Renal pelvis (tissue), 1 donor: ENCODE measurements at regions not wholly inside any gene's neighbourhood (a gene's known extent, or its start where the extent isn't known, plus 50 kb on each side); places are given as distances from the start of the nearest gene placed in this dataset.

Experiments used
- DNase-seq: peaks from one replicate; pipeline ENCODE4 v3.0.0-alpha.2; 2013

GRCh38 chr14:42378880-42379279 lies 772.2 kb downstream of the LRFN5 start:
- DNase-seq = no peak

GRCh38 chr14:42378274-42378673 lies 771.6 kb downstream of the LRFN5 start:
- DNase-seq = no peak

DNA sequence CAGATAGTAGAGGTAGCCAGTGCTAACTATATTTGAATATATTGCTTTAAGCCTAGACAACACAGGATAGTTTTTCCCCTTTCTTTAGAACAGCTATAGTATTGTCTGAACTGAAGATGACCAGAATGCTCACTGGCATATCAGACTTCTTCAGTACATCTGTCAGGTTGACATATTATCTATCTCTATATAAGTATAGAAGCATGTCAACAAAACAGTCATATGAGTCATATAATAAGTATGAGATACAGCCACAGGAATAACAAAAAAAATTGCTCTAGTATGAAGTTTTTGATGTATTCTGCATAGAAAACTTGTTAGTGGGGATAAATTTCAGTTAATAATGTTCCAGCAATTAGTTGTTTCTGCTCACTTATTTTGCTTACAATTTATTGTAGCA lies 767.7 kb downstream of the LRFN5 start:
- no peak for DNase-seq

- no peak for DNase-seq
Observed at GRCh38 chr14:42370056-42370455, 763.4 kb downstream of the LRFN5 start.

GRCh38 chr14:42368234-42368633 lies 761.6 kb downstream of the LRFN5 start:
- DNase-seq = no peak

GRCh38 chr14:42353315-42353714 lies 746.6 kb downstream of the LRFN5 start:
- DNase-seq = no peak

DNA sequence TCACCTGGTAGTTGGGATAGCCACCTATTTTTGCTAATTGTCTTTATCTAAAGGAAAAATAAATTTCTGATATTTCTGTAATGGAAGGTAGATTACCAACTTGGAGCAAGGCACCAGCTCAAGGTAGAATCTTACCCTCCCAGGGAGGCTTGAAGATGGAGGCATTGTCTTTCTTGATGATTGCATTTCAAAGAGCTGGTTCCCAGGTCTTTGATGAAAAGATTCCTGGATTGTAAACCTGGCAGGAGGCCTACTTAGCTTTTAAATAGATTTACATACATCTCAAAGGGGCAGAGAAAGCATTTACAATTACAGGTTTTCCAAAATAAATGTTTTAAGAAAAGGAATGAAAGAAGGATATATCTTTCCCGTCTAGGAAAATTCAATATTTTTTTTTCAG lies 729.2 kb downstream of the LRFN5 start:
- no peak for DNase-seq

DNA sequence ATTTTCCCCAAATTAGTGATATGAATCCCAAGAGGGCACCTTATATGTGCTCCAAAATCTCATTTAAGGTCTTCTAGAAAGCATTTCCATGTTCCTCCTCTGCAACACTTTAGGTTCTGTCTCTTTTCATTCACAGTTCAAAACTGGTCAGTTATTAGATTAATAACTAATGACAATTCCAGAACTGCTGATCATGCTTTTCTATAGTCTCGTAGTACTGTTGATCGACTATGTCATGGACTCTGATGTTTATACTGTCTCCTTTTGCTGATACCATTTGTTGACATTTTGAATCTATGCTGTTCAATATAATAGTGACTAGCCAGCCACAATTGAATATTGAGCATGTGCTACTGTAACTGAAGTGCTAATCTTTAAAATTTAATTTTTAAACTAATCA lies 728.3 kb downstream of the LRFN5 start:
- DNase-seq = no peak

GRCh38 chr14:42323426-42323825 lies 716.8 kb downstream of the LRFN5 start:
- no peak for DNase-seq

- no peak for DNase-seq
Observed at GRCh38 chr14:42322531-42323284, 716.0 kb downstream of the LRFN5 start.

DNA sequence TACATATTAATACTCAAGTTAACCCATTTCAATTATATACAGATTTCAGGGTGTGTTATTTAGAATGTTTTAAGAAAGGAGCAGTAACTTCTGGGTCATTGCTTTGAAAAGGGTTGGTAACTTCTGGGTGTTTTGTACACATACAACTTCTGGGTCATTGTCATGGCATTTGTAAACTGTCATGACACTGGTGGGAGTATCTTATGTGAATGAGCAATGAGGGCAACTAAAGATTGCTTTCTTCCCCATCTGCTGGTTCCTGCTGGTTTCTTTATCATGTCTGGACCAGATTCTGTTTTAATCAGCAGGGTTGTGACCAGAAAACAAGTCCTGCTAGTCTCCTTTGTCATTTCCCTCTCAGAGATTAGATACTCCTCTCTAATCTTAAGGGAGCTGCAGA lies 713.3 kb downstream of the LRFN5 start:
- DNase-seq = no peak

- no peak for DNase-seq
Observed at GRCh38 chr14:42316693-42317092, 710.0 kb downstream of the LRFN5 start.

GRCh38 chr14:42311876-42312275 lies 705.2 kb downstream of the LRFN5 start:
- DNase-seq = no peak

DNA sequence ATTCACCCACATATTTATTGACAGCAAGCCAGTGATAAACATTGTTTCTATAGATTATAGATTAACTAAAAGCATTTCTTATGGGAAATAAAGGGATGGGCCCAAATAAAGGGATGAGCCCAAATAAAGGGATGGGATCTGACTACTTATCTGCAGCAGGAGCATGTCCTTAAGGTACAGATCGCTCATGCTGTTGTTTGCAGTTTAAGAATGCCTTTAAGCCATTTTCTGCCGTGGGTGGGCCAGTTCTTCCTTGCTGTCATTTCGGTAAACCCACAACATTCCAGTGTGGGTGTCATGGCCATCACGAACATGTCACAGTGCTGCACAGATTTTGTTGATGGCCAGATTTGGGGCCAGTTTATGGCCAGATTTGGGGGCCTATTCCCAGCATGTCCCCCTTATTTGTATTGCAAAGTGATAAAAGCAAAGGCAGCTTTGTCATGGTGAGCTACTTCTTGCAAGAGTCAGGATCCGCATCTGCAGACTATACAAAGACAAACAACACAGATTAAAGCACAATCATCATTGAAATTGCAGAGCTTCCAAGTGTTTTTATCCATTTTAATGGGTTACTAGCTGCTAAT lies 700.7 kb downstream of the LRFN5 start:
- no peak for DNase-seq

DNA sequence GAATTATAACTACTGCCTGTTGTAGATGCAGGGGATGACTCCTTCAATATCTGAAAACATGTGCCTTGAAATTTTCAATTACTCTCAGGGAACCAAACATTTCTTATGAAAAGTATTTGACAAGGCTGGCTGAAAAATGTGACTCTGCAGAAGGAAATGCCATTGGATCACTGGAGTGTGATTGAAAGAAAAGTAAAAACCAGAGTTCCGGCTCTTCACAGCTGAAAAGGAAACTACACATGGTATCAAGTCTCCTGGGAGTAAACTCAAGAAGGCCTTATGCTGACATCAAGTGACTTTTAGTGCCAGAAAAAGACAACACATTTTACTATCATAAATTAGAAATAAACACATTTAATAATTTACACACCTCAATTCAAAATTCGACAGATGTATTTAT lies 693.0 kb downstream of the LRFN5 start:
- DNase-seq = peak; percentile 48

DNA sequence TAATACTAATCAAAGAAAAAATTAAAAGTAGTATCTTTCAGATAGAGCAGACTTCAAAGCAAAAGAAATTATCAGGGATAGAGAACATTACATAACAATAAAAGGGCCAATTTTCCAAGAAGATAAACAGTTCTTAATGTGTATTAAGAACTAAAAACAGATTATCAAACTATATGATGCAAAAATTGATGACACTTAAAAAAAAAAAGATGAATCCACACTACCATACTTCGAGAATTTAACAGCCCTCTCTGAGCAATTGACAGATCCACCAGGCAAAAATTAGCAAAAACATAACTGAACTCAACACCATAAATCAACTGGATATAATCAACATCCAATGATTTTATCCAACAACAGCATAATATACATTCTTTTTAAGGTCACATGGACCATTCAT lies 686.5 kb downstream of the LRFN5 start:
- no peak for DNase-seq

DNA sequence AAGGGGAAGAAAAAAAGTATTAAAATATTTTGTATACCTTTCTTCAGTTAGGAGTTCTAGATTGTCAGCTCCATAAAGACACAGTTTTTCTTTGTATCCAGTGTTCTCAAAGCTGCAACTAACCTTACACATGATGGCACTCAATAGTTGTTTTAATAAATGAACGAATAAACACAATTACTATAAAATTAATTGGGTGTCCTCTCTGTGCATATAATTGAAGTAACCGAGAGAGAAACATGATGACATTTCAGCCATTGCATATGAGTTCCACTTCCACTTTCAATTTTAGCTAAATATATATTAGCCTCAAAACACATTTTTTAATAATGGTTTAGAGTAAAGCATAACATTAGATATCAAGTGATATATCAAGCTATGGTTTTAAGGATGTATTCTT lies 671.2 kb downstream of the LRFN5 start:
- no peak for DNase-seq

DNA sequence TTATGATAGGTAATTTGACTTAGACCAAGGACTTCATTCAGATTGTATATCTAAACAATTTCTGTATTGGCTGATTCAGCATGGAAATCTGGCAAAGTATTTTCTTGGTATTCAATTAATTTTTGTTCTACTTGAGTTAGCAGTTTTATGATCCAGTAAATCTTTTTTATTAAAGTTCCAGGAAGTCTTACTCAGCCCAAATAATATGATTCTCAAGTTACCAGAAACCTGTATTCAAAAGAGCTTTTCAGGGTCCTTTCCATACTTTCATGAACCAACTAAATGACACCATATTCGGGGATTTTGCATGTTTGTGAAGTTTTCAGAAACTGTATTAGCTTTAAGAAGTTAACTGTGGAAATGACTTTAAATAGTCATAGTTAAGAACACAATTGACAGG lies 662.6 kb downstream of the LRFN5 start:
- no peak for DNase-seq

- DNase-seq = no peak
Observed at GRCh38 chr14:42248131-42248530, 641.5 kb downstream of the LRFN5 start.

- no peak for DNase-seq
Observed at GRCh38 chr14:42241101-42241500, 634.4 kb downstream of the LRFN5 start.

GRCh38 chr14:42229976-42230375 lies 623.3 kb downstream of the LRFN5 start:
- DNase-seq = no peak

DNA sequence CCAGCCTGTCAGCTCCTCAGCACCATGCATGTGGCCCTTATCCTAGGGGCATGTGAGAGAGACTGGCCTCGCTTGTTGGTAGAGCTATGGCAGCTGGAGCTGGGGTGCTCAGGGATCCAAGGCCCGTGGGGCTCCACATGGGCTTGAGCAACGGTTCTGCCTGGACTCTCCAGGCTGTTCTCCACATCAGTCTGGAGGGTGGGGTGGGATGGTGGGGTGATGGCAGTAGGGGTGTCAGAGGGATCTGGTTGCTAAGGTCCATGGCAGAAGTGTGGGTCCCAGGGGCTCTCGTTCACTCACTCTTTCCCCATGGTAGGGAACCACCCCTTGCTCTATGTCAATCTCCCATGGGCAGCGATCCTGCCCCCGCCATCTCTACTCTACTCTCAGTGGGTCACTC lies 622.6 kb downstream of the LRFN5 start:
- no peak for DNase-seq

GRCh38 chr14:42228611-42229010 lies 621.9 kb downstream of the LRFN5 start:
- no peak for DNase-seq
